IgD-negative memory B cell (primary cell): ENCODE measurements at regions not wholly inside any gene's neighbourhood (a gene's known extent, or its start where the extent isn't known, plus 50 kb on each side); places are given as distances from the start of the nearest gene placed in this dataset.

Experiments used
- H3K27ac Mint-ChIP-seq, 3 donors: one replicate each; pipeline ENCODE4 v1.8.0; 2020 to 2022; ENCODE audit warnings: mild to moderate bottlenecking in 3 of 3, mixed read lengths in 3 of 3, moderate library complexity in 1 of 3
- H3K27me3 Mint-ChIP-seq: one replicate; pipeline ENCODE4 v1.8.0; 2021; ENCODE audit warnings: mixed read lengths
- H3K36me3 Mint-ChIP-seq: one replicate; pipeline ENCODE4 v1.8.0; 2020; ENCODE audit warnings: mild to moderate bottlenecking, mixed read lengths
- H3K4me1 Mint-ChIP-seq, 3 donors: one replicate each; pipeline ENCODE4 v1.8.0; 2020 to 2022; ENCODE audit warnings: mixed read lengths in 3 of 3, mild to moderate bottlenecking in 1 of 3
- H3K4me3 Mint-ChIP-seq, 4 donors: one replicate each; pipeline ENCODE4 v1.8.0; 2020 to 2022; ENCODE audit warnings: mild to moderate bottlenecking in 4 of 4, mixed read lengths in 4 of 4, moderate library complexity in 3 of 4
- H3K9me3 Mint-ChIP-seq, 3 donors: one replicate each; pipeline ENCODE4 v1.8.0; 2020 to 2021; ENCODE audit warnings: mixed read lengths in 3 of 3, mild to moderate bottlenecking in 1 of 3

GRCh38 chr6:133583907-133584427 lies 304.9 kb upstream of the TCF21 start:
- no peaks in the 10 kb centered on the region for H3K27me3 Mint-ChIP-seq
- H3K27ac Mint-ChIP-seq = no peak overlapping the region
- no peak overlapping the region for H3K4me3 Mint-ChIP-seq
- H3K36me3 Mint-ChIP-seq = no peaks in the 10 kb centered on the region
- peaks cover 0 to 3% (median 0%) of the 10 kb centered on the region in 3 donors for H3K9me3 Mint-ChIP-seq
- no peaks in the 10 kb centered on the region for H3K4me1 Mint-ChIP-seq

DNA sequence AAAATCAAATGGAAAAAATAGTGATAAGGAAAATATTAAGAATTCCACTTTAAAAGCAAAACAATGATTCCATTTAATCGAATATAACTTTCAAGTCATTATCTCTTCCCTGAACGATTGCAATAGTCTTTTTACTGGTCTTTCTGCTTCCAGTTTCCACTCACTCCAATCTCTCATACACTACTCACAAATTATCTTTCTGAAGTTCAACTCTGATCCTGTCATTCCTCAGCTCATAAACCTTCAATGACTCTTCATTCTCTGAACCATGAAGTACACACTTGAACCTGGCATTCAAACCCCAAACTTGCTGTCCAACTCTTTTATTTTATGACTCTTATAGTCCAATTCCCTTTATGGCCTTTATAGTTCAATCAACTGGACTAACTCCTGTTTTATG lies 304.1 kb upstream of the TCF21 start:
- H3K36me3 Mint-ChIP-seq = no peaks in the 10 kb centered on the region
- H3K27me3 Mint-ChIP-seq = no peaks in the 10 kb centered on the region
- no peak overlapping the region for H3K27ac Mint-ChIP-seq

GRCh38 chr6:133585978-133586377 lies 302.9 kb upstream of the TCF21 start:
- Mint-ChIP-seq H3K27me3 (no peaks in the 10 kb centered on the region), H3K4me1 (no peaks in the 10 kb centered on the region), H3K4me3 (no peak overlapping the region), H3K36me3 (no peaks in the 10 kb centered on the region), H3K9me3 (peaks cover 0 to 3% (median 0%) of the 10 kb centered on the region in 3 donors), H3K27ac (no peak overlapping the region)

More for the DNA sequence above, 304.1 kb upstream of the TCF21 start:
- H3K4me1 Mint-ChIP-seq = no peaks in the 10 kb centered on the region
- no peak overlapping the region for H3K4me3 Mint-ChIP-seq
- peaks cover 0 to 3% (median 0%) of the 10 kb centered on the region in 3 donors for H3K9me3 Mint-ChIP-seq

DNA sequence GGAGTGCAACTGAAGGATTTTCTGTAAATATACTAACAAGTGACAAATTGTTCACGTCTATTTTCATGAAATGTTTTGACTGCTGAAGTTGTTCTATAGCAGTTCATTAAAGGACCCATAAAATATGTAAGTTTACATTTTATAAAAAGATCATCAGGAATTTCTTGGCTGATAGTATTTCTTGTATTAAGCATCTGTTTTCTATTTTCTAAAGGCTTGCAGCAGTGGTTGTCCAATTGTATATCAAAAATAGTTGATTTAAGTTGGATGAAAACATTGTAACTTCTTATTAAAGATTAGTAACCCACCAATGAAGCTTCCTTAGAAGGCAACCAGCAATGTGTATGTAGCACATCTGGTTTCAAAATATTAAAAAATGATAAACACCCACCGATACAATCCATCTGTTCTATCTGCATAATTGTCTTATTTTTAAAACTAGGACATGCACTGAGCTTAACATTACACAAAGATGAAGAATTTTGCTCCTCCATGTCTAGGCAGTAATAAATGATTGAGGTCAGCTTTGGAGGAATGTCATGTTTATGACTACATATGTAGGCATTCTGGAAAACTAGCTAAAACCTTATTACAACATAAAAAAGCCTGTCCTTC lies 301.3 kb upstream of the TCF21 start:
- no peaks in the 10 kb centered on the region for H3K9me3 Mint-ChIP-seq
- H3K36me3 Mint-ChIP-seq = no peaks in the 10 kb centered on the region
- H3K4me3 Mint-ChIP-seq = no peak overlapping the region
- H3K4me1 Mint-ChIP-seq = no peaks in the 10 kb centered on the region
- no peaks in the 10 kb centered on the region for H3K27me3 Mint-ChIP-seq
- no peak overlapping the region for H3K27ac Mint-ChIP-seq

DNA sequence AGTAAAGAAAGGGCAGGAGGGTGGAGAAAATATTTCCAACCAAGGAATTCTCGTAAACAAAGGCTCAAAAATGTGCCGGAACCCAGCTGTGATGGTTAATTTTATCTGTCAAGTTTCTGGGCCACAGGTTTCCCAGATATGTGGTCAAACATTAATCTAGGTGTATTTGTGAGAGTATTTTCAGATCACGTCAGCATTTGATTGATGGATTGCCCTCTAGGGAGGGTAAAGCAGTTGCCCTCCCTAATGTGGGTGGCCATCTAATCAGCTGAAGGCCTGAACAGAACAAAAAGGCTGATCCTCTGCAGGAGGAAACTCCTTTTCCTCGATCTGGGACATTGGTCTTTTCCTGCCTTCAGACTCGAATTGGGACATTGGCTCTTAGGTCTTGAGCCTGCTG lies 298.7 kb upstream of the TCF21 start:
- no peak overlapping the region for H3K4me3 Mint-ChIP-seq
- no peaks in the 10 kb centered on the region for H3K36me3 Mint-ChIP-seq
- H3K27me3 Mint-ChIP-seq = no peaks in the 10 kb centered on the region
- no peaks in the 10 kb centered on the region for H3K9me3 Mint-ChIP-seq
- H3K4me1 Mint-ChIP-seq = no peaks in the 10 kb centered on the region
- no peak overlapping the region for H3K27ac Mint-ChIP-seq

DNA sequence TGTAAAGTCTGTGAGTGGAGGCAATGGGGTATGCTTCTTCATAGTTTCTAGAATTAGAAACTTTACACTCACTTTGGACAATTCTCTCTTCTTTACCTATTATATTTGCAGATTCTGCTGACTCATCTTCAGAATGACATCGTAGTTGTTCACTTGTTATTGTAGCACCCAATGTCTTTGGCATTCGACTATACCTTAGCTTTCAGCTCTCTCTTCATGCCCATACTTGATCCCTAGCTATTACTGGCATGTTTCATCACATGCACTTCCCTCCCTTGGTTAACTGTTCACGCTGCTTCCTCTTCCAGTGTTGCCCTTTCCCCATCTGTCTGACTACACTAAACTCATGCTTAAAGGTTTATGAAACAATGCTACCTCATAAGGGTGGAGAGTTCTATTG lies 298.1 kb upstream of the TCF21 start:
- Mint-ChIP-seq H3K4me1 (no peaks in the 10 kb centered on the region), H3K27ac (no peak overlapping the region), H3K4me3 (no peak overlapping the region), H3K27me3 (no peaks in the 10 kb centered on the region), H3K9me3 (no peaks in the 10 kb centered on the region), H3K36me3 (no peaks in the 10 kb centered on the region)

DNA sequence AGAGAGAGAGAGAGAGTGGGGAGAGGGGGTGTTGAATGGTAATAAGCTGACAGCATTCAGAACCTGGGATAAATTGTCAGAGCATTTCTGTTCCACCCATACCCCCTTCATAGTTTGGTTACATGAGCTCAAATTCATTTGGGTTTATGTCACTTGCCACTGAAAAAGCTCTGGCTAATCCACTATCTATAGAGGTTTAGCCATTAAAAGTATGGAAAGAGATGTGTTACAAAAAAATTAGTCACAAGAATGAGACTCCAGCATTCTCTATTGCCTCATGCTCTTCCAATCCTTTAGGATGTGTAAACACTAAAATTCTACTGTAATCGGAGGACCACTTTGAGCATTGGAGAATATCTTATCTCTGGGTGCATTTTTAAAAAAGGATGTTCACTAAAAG lies 297.6 kb upstream of the TCF21 start:
- Mint-ChIP-seq H3K27ac (no peak overlapping the region), H3K36me3 (no peaks in the 10 kb centered on the region), H3K27me3 (no peaks in the 10 kb centered on the region)

GRCh38 chr6:133594652-133595110 lies 294.2 kb upstream of the TCF21 start:
- no peaks in the 10 kb centered on the region for H3K36me3 Mint-ChIP-seq
- no peak overlapping the region for H3K27ac Mint-ChIP-seq
- H3K4me3 Mint-ChIP-seq = no peak overlapping the region
- no peaks in the 10 kb centered on the region for H3K9me3 Mint-ChIP-seq
- no peaks in the 10 kb centered on the region for H3K27me3 Mint-ChIP-seq
- H3K4me1 Mint-ChIP-seq = no peaks in the 10 kb centered on the region

More for the DNA sequence above, 297.6 kb upstream of the TCF21 start:
- Mint-ChIP-seq H3K4me1 (no peaks in the 10 kb centered on the region), H3K9me3 (no peaks in the 10 kb centered on the region), H3K4me3 (no peak overlapping the region)

DNA sequence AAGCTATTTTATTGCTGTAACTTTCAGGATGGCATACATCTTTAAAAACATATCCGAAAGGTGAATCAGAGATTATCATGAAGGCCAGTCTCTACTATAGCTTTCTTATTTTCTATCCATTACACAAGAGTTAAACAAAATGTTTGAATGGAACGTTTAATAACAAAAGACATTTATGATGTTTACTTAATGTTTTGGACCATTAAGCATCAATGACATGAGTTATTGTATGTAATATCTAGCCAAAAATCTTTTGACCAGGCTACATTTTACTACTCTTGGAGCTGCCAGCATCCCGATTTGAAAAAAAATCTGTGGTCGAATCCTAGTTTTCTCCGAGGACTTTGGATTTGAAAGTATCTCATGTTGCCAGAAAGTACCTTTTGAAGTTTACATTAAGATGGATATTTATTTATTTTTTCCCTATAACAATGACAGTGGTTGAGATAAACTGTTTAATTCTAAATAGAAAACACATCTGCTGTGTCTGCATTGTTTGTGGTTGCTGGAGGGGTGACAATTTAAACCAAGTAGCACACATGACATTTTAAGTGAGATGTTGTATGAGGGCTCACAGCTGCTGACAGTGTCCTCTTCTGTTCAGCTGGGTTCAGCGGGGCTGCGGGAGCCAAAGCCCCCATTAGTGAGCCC lies 293.7 kb upstream of the TCF21 start:
- H3K36me3 Mint-ChIP-seq = no peaks in the 10 kb centered on the region
- no peak overlapping the region for H3K4me3 Mint-ChIP-seq
- H3K27me3 Mint-ChIP-seq = no peaks in the 10 kb centered on the region
- no peaks in the 10 kb centered on the region for H3K9me3 Mint-ChIP-seq
- no peak overlapping the region for H3K27ac Mint-ChIP-seq
- H3K4me1 Mint-ChIP-seq = no peaks in the 10 kb centered on the region

DNA sequence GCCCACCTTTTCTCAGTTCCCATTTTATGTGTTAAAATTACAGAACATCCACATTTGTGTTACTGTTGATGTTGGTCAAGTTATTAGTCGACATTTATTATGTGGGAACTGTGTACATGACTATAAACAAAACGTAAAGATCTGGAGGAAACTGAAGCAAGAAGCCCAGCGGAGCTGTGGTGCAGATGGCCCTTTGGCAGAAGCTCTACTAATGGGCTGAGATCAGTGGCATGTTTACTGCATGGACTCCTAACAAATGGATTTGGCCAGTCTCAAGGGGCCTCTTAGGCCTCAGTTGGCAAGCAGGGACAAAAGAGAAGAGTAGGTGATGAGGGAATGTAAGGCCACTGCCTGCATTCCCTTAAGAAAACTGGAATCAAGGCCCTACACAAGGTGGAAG lies 282.1 kb upstream of the TCF21 start:
- Mint-ChIP-seq H3K9me3 (no peaks in the 10 kb centered on the region), H3K4me1 (no peaks in the 10 kb centered on the region), H3K4me3 (no peak overlapping the region), H3K27me3 (no peaks in the 10 kb centered on the region), H3K27ac (no peak overlapping the region), H3K36me3 (no peaks in the 10 kb centered on the region)

DNA sequence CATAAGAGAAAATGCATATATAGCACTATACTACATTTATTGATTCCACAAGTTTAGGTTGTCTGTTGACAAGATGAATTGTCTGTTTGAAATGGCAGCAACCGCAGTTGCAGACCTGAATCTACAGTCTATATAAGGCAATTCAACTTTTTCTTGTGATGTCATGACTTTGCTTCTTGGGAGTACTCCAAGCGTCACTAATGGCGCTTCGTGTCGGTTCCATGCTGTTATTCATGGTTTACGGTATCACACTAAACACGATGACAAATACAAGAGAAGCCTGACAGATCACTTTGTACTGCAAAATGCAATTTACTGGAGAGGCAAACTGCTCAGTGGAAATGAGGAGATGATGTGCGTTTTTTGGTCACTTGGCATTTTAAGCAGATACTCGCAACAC lies 280.3 kb upstream of the TCF21 start:
- Mint-ChIP-seq H3K9me3 (no peaks in the 10 kb centered on the region), H3K36me3 (no peaks in the 10 kb centered on the region), H3K4me1 (no peaks in the 10 kb centered on the region), H3K27ac (no peak overlapping the region), H3K27me3 (no peaks in the 10 kb centered on the region), H3K4me3 (no peak overlapping the region)

DNA sequence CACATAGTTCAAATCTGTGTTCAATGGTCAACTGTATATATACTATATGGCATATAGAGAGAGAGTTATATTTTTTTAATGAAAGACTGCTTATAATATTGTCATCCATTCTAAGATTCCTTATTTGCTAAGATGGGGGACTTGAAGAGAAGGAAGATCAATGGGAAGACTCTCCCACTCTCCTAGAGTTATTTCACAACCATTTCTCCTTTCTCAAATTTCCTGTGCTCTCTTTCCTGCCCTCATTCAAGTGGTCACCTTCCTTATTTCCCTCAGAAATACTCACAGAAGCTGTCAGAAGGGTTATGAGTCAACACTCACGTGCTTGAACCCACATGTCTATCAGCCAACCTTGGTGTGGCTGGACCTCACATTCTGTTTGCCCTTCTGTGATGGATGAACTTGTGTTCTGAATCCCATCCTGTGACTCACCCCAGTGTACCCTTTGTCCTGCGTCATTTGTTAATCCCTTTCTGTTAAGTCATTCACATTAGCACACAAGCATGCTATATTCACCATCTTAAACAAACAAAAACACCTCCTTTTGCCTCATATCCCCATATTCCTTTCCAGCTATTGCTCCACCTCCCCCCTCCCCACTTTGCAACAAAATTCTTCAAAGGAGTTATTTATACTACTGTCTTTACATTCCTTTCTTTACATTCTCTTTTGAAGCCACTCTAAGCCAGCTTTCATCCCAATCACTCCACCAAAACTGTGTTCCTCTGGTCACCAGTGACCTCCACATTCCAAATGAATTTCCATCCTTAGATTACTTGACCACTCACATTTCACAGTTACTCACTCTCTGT lies 279.3 kb upstream of the TCF21 start:
- Mint-ChIP-seq H3K36me3 (no peaks in the 10 kb centered on the region), H3K4me1 (no peaks in the 10 kb centered on the region), H3K9me3 (no peaks in the 10 kb centered on the region), H3K27ac (no peak overlapping the region), H3K27me3 (no peaks in the 10 kb centered on the region), H3K4me3 (no peak overlapping the region)

DNA sequence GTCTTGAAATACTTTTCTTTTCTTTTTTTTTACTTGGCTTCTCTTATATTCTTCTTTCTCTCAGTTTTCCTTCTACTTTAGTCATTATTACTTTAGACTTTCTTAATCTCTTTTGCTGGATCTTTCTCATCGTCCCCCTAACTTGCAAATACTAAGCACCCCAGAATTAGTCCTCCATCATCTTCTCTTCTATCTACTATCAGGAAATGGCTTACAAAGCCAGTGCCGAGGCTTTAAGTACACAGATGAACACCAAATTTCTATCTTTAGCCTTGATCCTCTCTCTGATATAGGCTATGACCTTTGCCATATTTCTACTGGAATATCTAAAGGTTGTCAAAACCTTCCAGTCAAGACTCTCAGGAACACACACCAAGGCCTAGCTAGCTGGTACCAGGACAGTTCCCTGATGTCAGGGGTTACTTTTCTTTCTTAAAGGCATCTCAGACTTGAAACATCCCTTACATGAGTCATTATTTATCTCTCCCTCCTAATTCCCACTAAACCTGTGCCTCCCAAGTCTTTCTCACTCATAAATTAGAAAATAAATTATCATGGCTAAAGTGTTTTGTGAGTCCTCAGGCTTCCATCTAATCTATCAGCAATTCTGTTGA lies 278.6 kb upstream of the TCF21 start:
- Mint-ChIP-seq H3K4me1 (no peaks in the 10 kb centered on the region), H3K27me3 (no peaks in the 10 kb centered on the region), H3K4me3 (no peak overlapping the region), H3K27ac (no peak overlapping the region), H3K36me3 (no peaks in the 10 kb centered on the region), H3K9me3 (no peaks in the 10 kb centered on the region)

GRCh38 chr6:133610971-133611370 lies 277.9 kb upstream of the TCF21 start:
- H3K27ac Mint-ChIP-seq = no peak overlapping the region
- H3K27me3 Mint-ChIP-seq = peaks cover under 1% of the 10 kb centered on the region
- H3K36me3 Mint-ChIP-seq = peaks cover 2% of the 10 kb centered on the region
- no peaks in the 10 kb centered on the region for H3K4me1 Mint-ChIP-seq
- H3K4me3 Mint-ChIP-seq = no peak overlapping the region
- H3K9me3 Mint-ChIP-seq = no peaks in the 10 kb centered on the region

- Mint-ChIP-seq H3K9me3 (peaks cover 0 to 4% (median 4%) of the 10 kb centered on the region in 3 donors), H3K4me1 (no peaks in the 10 kb centered on the region), H3K36me3 (peaks cover 2% of the 10 kb centered on the region), H3K27ac (no peak overlapping the region), H3K4me3 (no peak overlapping the region), H3K27me3 (peaks cover 1% of the 10 kb centered on the region)
Observed at GRCh38 chr6:133612459-133612858, 276.5 kb upstream of the TCF21 start.
